HG02623 (cell line): ENCODE measurements at regions not wholly inside any gene's neighbourhood (a gene's known extent, or its start where the extent isn't known, plus 50 kb on each side); places are given as distances from the start of the nearest gene placed in this dataset.

Source experiments
- ATAC-seq: cut with Tn5 transposase; IDR thresholded peaks from one replicate; pipeline ENCODE4 v1.9.1; 2021; ENCODE audit warnings: moderate library complexity; ENCODE audit not compliant: unreplicated experiment

GRCh38 chr5:155750571-155750970 is 576.4 kb upstream of the SGCD start:
- no peak for ATAC-seq

GRCh38 chr5:155753943-155754581 is 572.9 kb upstream of the SGCD start:
- no peak for ATAC-seq

GRCh38 chr5:155759252-155759651 is 567.7 kb upstream of the SGCD start:
- no peak for ATAC-seq

GRCh38 chr5:155759984-155760383 is 567.0 kb upstream of the SGCD start:
- ATAC-seq = no peak

GRCh38 chr5:155761502-155761901 is 565.5 kb upstream of the SGCD start:
- no peak for ATAC-seq

GRCh38 chr5:155765715-155766114 is 561.2 kb upstream of the SGCD start:
- ATAC-seq = no peak

GRCh38 chr5:155767470-155767869 is 559.5 kb upstream of the SGCD start:
- no peak for ATAC-seq

- no peak for ATAC-seq
Observed at GRCh38 chr5:155768332-155768731, 558.6 kb upstream of the SGCD start.

- no peak for ATAC-seq
Observed at GRCh38 chr5:155772009-155772662, 554.8 kb upstream of the SGCD start.

- no peak for ATAC-seq
Observed at GRCh38 chr5:155773680-155774079, 553.3 kb upstream of the SGCD start.

- ATAC-seq = no peak
Observed at GRCh38 chr5:155780260-155780659, 546.7 kb upstream of the SGCD start.

- no peak for ATAC-seq
Observed at GRCh38 chr5:155783246-155783645, 543.7 kb upstream of the SGCD start.

- no peak for ATAC-seq
Observed at GRCh38 chr5:155783791-155784190, 543.2 kb upstream of the SGCD start.

- no peak for ATAC-seq
Observed at GRCh38 chr5:155786108-155786507, 540.9 kb upstream of the SGCD start.

- no peak for ATAC-seq
Observed at GRCh38 chr5:155792873-155793272, 534.1 kb upstream of the SGCD start.

GRCh38 chr5:155794795-155795194 is 532.2 kb upstream of the SGCD start:
- no peak for ATAC-seq

GRCh38 chr5:155799308-155799707 is 527.7 kb upstream of the SGCD start:
- ATAC-seq = no peak

GRCh38 chr5:155807884-155808576 is 518.9 kb upstream of the SGCD start:
- no peak for ATAC-seq

- ATAC-seq = no peak
Observed at GRCh38 chr5:155815248-155815647, 511.7 kb upstream of the SGCD start.

- no peak for ATAC-seq
Observed at GRCh38 chr5:155822177-155822576, 504.8 kb upstream of the SGCD start.

- no peak for ATAC-seq
Observed at GRCh38 chr5:155826611-155827507, 500.1 kb upstream of the SGCD start.
